Gastroesophageal sphincter (tissue), 3 donors: ENCODE measurements at regions not wholly inside any gene's neighbourhood (a gene's known extent, or its start where the extent isn't known, plus 50 kb on each side); places are given as distances from the start of the nearest gene placed in this dataset.

Experiments used
- CTCF ChIP-seq, 4 experiments: fragments of 200-600 bp in 2 of 4; fragments of 450-650 bp in 2 of 4; sonication (generic) in 1 of 4; IDR thresholded peaks; one replicate each; pipeline ENCODE4 v1.5.1; 2017 to 2019; ENCODE audit warnings: antibody characterized with exemption in 4 of 4, mild to moderate bottlenecking in 2 of 4, moderate library complexity in 2 of 4
- EP300 ChIP-seq: sonication (generic); formaldehyde crosslinking; IDR thresholded peaks from one replicate; pipeline ENCODE4 v1.6.1; 2017; ENCODE audit warnings: antibody characterized with exemption, mild to moderate bottlenecking
- POLR2A ChIP-seq, 2 donors: fragments of 450-650 bp; IDR thresholded peaks; one replicate each; pipeline ENCODE4 v1.6.1; 2017; ENCODE audit warnings: antibody characterized with exemption in 2 of 2, mild to moderate bottlenecking in 2 of 2, moderate library complexity in 1 of 2
- POLR2AphosphoS5 ChIP-seq: sonication (generic); formaldehyde crosslinking; IDR thresholded peaks from one replicate; pipeline ENCODE4 v1.6.1; 2017; ENCODE audit warnings: antibody characterized with exemption

- TF ChIP-seq CTCF (IDR thresholded peaks at IDR 0.05): no peak
- TF ChIP-seq POLR2AphosphoS5: no peak
- no peak for TF ChIP-seq POLR2A (IDR thresholded peaks at IDR 0.05)
- TF ChIP-seq EP300: no peak
These were observed 145.1 kb upstream of the RREB1 start for GRCh38 chr6:6962699-6963098.
